Prostate gland (tissue), 2 donors: ENCODE measurements at regions not wholly inside any gene's neighbourhood (a gene's known extent, or its start where the extent isn't known, plus 50 kb on each side); places are given as distances from the start of the nearest gene placed in this dataset.

Experiments
- DNase-seq: peaks from one replicate; pipeline ENCODE4 v3.0.0-alpha.2; 2019; ENCODE audit warnings: low spot score
- H3K27ac ChIP-seq, 2 donors: fragments of 200-600 bp; sonication (generic); 2 replicates each; pipeline ENCODE4 v1.5.1; 2017 to 2019
- H3K27me3 ChIP-seq: fragments of 200-600 bp; sonication (generic); replicated peaks from 2 replicates; pipeline ENCODE4 v1.5.1; 2019; ENCODE audit not compliant: insufficient read depth
- H3K36me3 ChIP-seq, 2 donors: fragments of 200-600 bp; sonication (generic); 1 replicate in 1 of 2; 2 replicates in 1 of 2; pipeline versions ENCODE4 v1.5.1 to v1.8.1; 2017 to 2019
- H3K4me1 ChIP-seq: fragments of 200-600 bp; sonication (generic); replicated peaks from 2 replicates; pipeline ENCODE4 v1.5.1; 2019
- H3K4me3 ChIP-seq, 2 donors: fragments of 200-600 bp; sonication (generic); 2 replicates each; pipeline ENCODE4 v1.5.1; 2017 to 2019
- H3K9me3 ChIP-seq: fragments of 200-600 bp; sonication (generic); 2 replicates; pipeline ENCODE4 v1.5.1; 2017
- CTCF ChIP-seq, 4 experiments: fragments of 200-600 bp in 2 of 4; fragments of 450-650 bp in 2 of 4; sonication (generic) in 2 of 4; IDR thresholded peaks; 1 replicate in 3 of 4; 2 replicates in 1 of 4; pipeline ENCODE4 v1.5.1; 2016 to 2019; ENCODE audit warnings: antibody characterized with exemption in 4 of 4, mild to moderate bottlenecking in 2 of 4, moderate library complexity in 2 of 4
- POLR2A ChIP-seq: fragments of 450-650 bp; IDR thresholded peaks from one replicate; pipeline ENCODE4 v1.6.1; 2016; ENCODE audit warnings: antibody characterized with exemption, mild to moderate bottlenecking
- POLR2AphosphoS5 ChIP-seq: sonication (generic); formaldehyde crosslinking; IDR thresholded peaks from one replicate; pipeline ENCODE4 v1.6.1; 2017; ENCODE audit warnings: antibody characterized with exemption
- WGBS: methylation state at CpG from one replicate; pipeline ENCODE4 v1.1.5; 2018; 5-methylcytosine and 5-hydroxymethylcytosine counted together
- intact Hi-C: fragments of 100-400 bp; cut with DNase I; formaldehyde crosslinking; loops from one replicate; pipeline ENCODE4 v1.14.2; 2022

- H3K27ac ChIP-seq = no peak overlapping the region
- no peak for DNase-seq
- TF ChIP-seq POLR2AphosphoS5 (no peak), CTCF (IDR thresholded peaks at IDR 0.05) (no peak), POLR2A (no peak)
- intact Hi-C loops = no loop called here
- WGBS = 93% methylated on average over 1 of the region's 1 CpG
- H3K4me1 ChIP-seq = no peaks in the 10 kb centered on the region
- no peaks in the 10 kb centered on the region for H3K36me3 ChIP-seq
- no peaks in the 10 kb centered on the region for H3K9me3 ChIP-seq
- no peak overlapping the region for H3K4me3 ChIP-seq
- H3K27me3 ChIP-seq = no peaks in the 10 kb centered on the region
Observed at GRCh38 chr7:28362182-28362581, 50.1 kb upstream of the CREB5 start.
